GM12878 (cell line): ENCODE measurements at regions not wholly inside any gene's neighbourhood (a gene's known extent, or its start where the extent isn't known, plus 50 kb on each side); places are given as distances from the start of the nearest gene placed in this dataset.

ENCODE experiments used
- ATAC-seq: fragments of 200-7000 bp; cut with Tn5 transposase; 3 replicates; pipeline ENCODE4 v1.9.1; 2020; ENCODE audit warnings: mild to moderate bottlenecking, moderate library complexity
- BruUV-seq: library from RNA; stranded (reverse); fragments of 400-500 nt; replicated peaks from 2 replicates; lab custom pipeline; 2021; lab: Mats Ljungman, UMichigan
- CTCF ChIA-PET: fragments of 300-600 bp; sonication (Branson Sonifier 250); formaldehyde crosslinking; extraction: SDS; loops from one replicate; lab custom pipeline; 2021; ENCODE audit warnings: inconsistent platforms; lab: Yijun Ruan, JAX
- POLR2A ChIA-PET: fragments of 350-600 bp; formaldehyde crosslinking; extraction: SDS; loops from one replicate; lab custom pipeline; 2021; ENCODE audit warnings: inconsistent platforms; lab: Charles Lee
- RAD21 ChIA-PET: fragments of 300-600 bp; sonication (Branson Sonifier 250); formaldehyde crosslinking; loops from one replicate; lab custom pipeline; 2023; ENCODE audit warnings: antibody characterized with exemption; ENCODE audit not compliant: unreplicated experiment; lab: Charles Lee
- SMC1A ChIA-PET: fragments of 300-600 bp; sonication (Branson Sonifier 250); formaldehyde crosslinking; loops from one replicate; lab custom pipeline; 2023; ENCODE audit not compliant: unreplicated experiment, uncharacterized antibody; lab: Charles Lee
- DNase-seq: peaks from one replicate; pipeline ENCODE4 v3.0.0-alpha.2; 2011; ENCODE audit warnings: low read depth, low spot score
- FAIRE-seq: peaks from 3 replicates; lab custom pipeline; 2011; peaks lifted over from hg19 to GRCh38; lab: Jason Lieb, UNC
- H2AFZ ChIP-seq: 2 replicates; pipeline ENCODE4 v1.6.0; 2011; ENCODE audit warnings: low read depth, low read length, control low read depth; ENCODE audit not compliant: control insufficient read depth
- H3K27ac ChIP-seq: 2 replicates; pipeline ENCODE4 v1.5.1; 2011; ENCODE audit warnings: control low read depth; ENCODE audit not compliant: control insufficient read depth, insufficient read depth
- H3K27me3 ChIP-seq, 2 experiments: replicated peaks in 1 of 2; 2 replicates each; pipeline versions ENCODE4 v1.6.0 to v1.6.1; 2011; ENCODE audit warnings: low read length in 1 of 2; ENCODE audit not compliant: control insufficient read depth in 2 of 2, insufficient read depth in 2 of 2
- H3K36me3 ChIP-seq, 2 experiments: 2 replicates each; pipeline ENCODE4 v1.5.1; 2011; ENCODE audit warnings: low read length in 1 of 2; ENCODE audit not compliant: control insufficient read depth in 2 of 2, insufficient read depth in 2 of 2
- H3K4me1 ChIP-seq: 2 replicates; pipeline ENCODE4 v1.6.1; 2011; ENCODE audit warnings: mild to moderate bottlenecking, low read length, moderate library complexity, mixed read lengths; ENCODE audit not compliant: control insufficient read depth, insufficient read depth
- H3K4me2 ChIP-seq: 2 replicates; pipeline ENCODE4 v1.6.0; 2011; ENCODE audit warnings: control low read depth; ENCODE audit not compliant: control insufficient read depth, insufficient read depth
- H3K4me3 ChIP-seq: fragments of 200-600 bp; sonication (generic); 2 replicates; pipeline ENCODE4 v1.5.1; 2016
- H3K79me2 ChIP-seq: 2 replicates; pipeline ENCODE4 v1.6.0; 2011; ENCODE audit warnings: low read length; ENCODE audit not compliant: control insufficient read depth, insufficient read depth
- H3K9ac ChIP-seq: 2 replicates; pipeline ENCODE4 v1.8.0; 2011; ENCODE audit warnings: low read length, control low read depth, mixed read lengths; ENCODE audit not compliant: control insufficient read depth, insufficient read depth
- H3K9me3 ChIP-seq: replicated peaks from 3 replicates; pipeline ENCODE4 v1.5.1; 2011; ENCODE audit warnings: mild to moderate bottlenecking, low read length; ENCODE audit not compliant: control insufficient read depth, insufficient read depth
- H4K20me1 ChIP-seq: 2 replicates; pipeline ENCODE4 v1.6.0; 2011; ENCODE audit not compliant: control insufficient read depth, insufficient read depth
- FOS ChIP-seq: IDR thresholded peaks from 3 replicates; pipeline ENCODE4 v1.6.1; 2011; ENCODE audit warnings: borderline replicate concordance; ENCODE audit not compliant: insufficient read length; ENCODE audit errors: extremely low read depth
- RUNX3 ChIP-seq: IDR thresholded peaks from 2 replicates; pipeline ENCODE4 v1.6.1; 2012; ENCODE audit warnings: low read length, inconsistent platforms
- TARDBP ChIP-seq: IDR thresholded peaks from 2 replicates; pipeline ENCODE4 v1.6.1; 2016; ENCODE audit warnings: borderline replicate concordance
- ZNF622 ChIP-seq: fragments of 450-650 bp; IDR thresholded peaks from 2 replicates; pipeline ENCODE4 v1.6.1; 2017; ENCODE audit warnings: mild to moderate bottlenecking, inconsistent platforms
- WGBS: methylation state at CpG from one replicate; pipeline ENCODE4 v1.1.6; 2016; ENCODE audit warnings: low lambda C conversion rate; ENCODE audit not compliant: insufficient replicate concordance, insufficient coverage; ENCODE audit errors: missing lambda C conversion rate; 5-methylcytosine and 5-hydroxymethylcytosine counted together
- in situ Hi-C: fragments of 300-500 bp; cut with MboI; formaldehyde crosslinking; loops from 9 replicates; pipeline ENCODE4 v1.14.3; 2018; ENCODE audit warnings: mixed read lengths
- intact Hi-C: fragments of 100-400 bp; cut with micrococcal nuclease; formaldehyde crosslinking; loops from one replicate; pipeline ENCODE4 v1.14.2; 2022; ENCODE audit not compliant: unreplicated experiment
- TF ChIP-seq, protein P1 (sequence below): fragments of 450-650 bp; IDR thresholded peaks from 2 replicates; pipeline ENCODE4 v1.6.1; 2018; ENCODE audit warnings: mild to moderate bottlenecking, low read depth, moderate library complexity; ENCODE audit not compliant: partially characterized antibody
- TF ChIP-seq, protein P2 (sequence below): fragments of 450-650 bp; IDR thresholded peaks from 2 replicates; pipeline ENCODE4 v1.6.1; 2017; ENCODE audit warnings: mild to moderate bottlenecking, moderate library complexity
- TF ChIP-seq, protein P3 (sequence below): IDR thresholded peaks from 2 replicates; pipeline ENCODE4 v1.6.1; 2012; ENCODE audit warnings: low read depth, low read length, improper control_type of control experiment

DNA sequence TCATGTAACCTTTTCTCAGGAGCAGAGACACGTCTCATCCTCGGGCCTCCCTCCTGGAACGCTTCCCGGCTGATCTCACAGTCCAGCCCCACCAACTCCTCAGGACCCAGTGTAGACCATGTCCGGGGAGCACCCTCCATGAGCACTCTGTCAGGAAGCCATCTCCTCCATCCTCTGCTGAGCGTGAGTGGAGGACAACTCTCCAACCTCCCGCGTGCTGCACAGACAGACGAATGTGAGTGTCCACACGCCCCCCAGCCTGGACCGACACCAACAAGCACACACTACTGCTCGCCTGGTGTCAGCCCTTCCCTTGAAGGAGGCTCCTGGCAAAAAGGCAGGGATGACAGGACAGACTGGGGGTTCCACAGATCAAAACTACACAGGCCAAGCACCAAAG, 86.6 kb downstream of the SHANK2 start:
- no peak overlapping the region for H3K4me3 ChIP-seq
- TF ChIP-seq, protein P1, sequence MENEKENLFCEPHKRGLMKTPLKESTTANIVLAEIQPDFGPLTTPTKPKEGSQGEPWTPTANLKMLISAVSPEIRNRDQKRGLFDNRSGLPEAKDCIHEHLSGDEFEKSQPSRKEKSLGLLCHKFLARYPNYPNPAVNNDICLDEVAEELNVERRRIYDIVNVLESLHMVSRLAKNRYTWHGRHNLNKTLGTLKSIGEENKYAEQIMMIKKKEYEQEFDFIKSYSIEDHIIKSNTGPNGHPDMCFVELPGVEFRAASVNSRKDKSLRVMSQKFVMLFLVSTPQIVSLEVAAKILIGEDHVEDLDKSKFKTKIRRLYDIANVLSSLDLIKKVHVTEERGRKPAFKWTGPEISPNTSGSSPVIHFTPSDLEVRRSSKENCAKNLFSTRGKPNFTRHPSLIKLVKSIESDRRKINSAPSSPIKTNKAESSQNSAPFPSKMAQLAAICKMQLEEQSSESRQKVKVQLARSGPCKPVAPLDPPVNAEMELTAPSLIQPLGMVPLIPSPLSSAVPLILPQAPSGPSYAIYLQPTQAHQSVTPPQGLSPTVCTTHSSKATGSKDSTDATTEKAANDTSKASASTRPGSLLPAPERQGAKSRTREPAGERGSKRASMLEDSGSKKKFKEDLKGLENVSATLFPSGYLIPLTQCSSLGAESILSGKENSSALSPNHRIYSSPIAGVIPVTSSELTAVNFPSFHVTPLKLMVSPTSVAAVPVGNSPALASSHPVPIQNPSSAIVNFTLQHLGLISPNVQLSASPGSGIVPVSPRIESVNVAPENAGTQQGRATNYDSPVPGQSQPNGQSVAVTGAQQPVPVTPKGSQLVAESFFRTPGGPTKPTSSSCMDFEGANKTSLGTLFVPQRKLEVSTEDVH: no peak
- TF ChIP-seq, protein P2, sequence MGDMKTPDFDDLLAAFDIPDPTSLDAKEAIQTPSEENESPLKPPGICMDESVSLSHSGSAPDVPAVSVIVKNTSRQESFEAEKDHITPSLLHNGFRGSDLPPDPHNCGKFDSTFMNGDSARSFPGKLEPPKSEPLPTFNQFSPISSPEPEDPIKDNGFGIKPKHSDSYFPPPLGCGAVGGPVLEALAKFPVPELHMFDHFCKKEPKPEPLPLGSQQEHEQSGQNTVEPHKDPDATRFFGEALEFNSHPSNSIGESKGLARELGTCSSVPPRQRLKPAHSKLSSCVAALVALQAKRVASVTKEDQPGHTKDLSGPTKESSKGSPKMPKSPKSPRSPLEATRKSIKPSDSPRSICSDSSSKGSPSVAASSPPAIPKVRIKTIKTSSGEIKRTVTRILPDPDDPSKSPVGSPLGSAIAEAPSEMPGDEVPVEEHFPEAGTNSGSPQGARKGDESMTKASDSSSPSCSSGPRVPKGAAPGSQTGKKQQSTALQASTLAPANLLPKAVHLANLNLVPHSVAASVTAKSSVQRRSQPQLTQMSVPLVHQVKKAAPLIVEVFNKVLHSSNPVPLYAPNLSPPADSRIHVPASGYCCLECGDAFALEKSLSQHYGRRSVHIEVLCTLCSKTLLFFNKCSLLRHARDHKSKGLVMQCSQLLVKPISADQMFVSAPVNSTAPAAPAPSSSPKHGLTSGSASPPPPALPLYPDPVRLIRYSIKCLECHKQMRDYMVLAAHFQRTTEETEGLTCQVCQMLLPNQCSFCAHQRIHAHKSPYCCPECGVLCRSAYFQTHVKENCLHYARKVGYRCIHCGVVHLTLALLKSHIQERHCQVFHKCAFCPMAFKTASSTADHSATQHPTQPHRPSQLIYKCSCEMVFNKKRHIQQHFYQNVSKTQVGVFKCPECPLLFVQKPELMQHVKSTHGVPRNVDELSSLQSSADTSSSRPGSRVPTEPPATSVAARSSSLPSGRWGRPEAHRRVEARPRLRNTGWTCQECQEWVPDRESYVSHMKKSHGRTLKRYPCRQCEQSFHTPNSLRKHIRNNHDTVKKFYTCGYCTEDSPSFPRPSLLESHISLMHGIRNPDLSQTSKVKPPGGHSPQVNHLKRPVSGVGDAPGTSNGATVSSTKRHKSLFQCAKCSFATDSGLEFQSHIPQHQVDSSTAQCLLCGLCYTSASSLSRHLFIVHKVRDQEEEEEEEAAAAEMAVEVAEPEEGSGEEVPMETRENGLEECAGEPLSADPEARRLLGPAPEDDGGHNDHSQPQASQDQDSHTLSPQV: no peak
- TF ChIP-seq, protein P3, sequence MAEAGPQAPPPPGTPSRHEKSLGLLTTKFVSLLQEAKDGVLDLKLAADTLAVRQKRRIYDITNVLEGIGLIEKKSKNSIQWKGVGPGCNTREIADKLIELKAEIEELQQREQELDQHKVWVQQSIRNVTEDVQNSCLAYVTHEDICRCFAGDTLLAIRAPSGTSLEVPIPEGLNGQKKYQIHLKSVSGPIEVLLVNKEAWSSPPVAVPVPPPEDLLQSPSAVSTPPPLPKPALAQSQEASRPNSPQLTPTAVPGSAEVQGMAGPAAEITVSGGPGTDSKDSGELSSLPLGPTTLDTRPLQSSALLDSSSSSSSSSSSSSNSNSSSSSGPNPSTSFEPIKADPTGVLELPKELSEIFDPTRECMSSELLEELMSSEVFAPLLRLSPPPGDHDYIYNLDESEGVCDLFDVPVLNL: no peak
- TF ChIP-seq TARDBP (no peak), ZNF622 (no peak), RUNX3 (no peak), FOS (no peak)
- no peaks in the 10 kb centered on the region for H3K79me2 ChIP-seq
- no peaks in the 10 kb centered on the region for H3K36me3 ChIP-seq
- no peak overlapping the region for H3K4me2 ChIP-seq
- intact Hi-C loops (no loop called here), in situ Hi-C loops (no loop called here)
- FAIRE-seq (no peak), ATAC-seq (no peak), DNase-seq (no peak)
- RAD21 ChIA-PET: no interaction called here
- no peak overlapping the region for H2AFZ ChIP-seq
- no peaks in the 10 kb centered on the region for H4K20me1 ChIP-seq
- no peaks in the 10 kb centered on the region for H3K4me1 ChIP-seq
- CTCF ChIA-PET: no interaction called here
- no TSS peak for BruUV-seq
- no peaks in the 10 kb centered on the region for H3K9me3 ChIP-seq
- H3K27me3 ChIP-seq: no peaks in the 10 kb centered on the region
- POLR2A ChIA-PET: no interaction called here
- H3K27ac ChIP-seq: no peak overlapping the region
- 58% methylated on average over 12 of the region's 12 CpGs for WGBS
- no peak overlapping the region for H3K9ac ChIP-seq
- SMC1A ChIA-PET: no interaction called here
